Heart right ventricle (tissue), 16 donors: ENCODE measurements at regions not wholly inside any gene's neighbourhood (a gene's known extent, or its start where the extent isn't known, plus 50 kb on each side); places are given as distances from the start of the nearest gene placed in this dataset.
A peak's percentile ranks its signal among the peaks of the same experiment; 100 is the strongest.

ENCODE experiments used
- ATAC-seq, 8 donors: fragments of 200-7000 bp; cut with Tn5 transposase; one replicate each; pipeline ENCODE4 v1.9.1; 2020; ENCODE audit warnings: mild to moderate bottlenecking in 8 of 8, moderate library complexity in 8 of 8, moderate number of reproducible peaks in 1 of 8
- DNase-seq, 2 donors: peaks; one replicate each; pipeline ENCODE4 v3.0.0-alpha.2; 2020
- H3K27ac ChIP-seq, 10 donors: fragments of 200-600 bp; sonication (generic) in 2 of 10; one replicate each; pipeline versions ENCODE4 v1.5.0 to v1.8.0; 2020 to 2022; ENCODE audit warnings: mild to moderate bottlenecking in 3 of 10
- H3K27me3 ChIP-seq, 7 donors: fragments of 200-600 bp; one replicate each; pipeline ENCODE4 v1.8.0; 2021 to 2022; ENCODE audit warnings: mild to moderate bottlenecking in 2 of 7
- H3K36me3 ChIP-seq, 9 donors: fragments of 200-600 bp; sonication (generic) in 1 of 9; one replicate each; pipeline versions ENCODE4 v1.5.0 to v1.8.0; 2020 to 2022; ENCODE audit warnings: mild to moderate bottlenecking in 2 of 9
- H3K4me1 ChIP-seq, 9 donors: fragments of 200-600 bp; sonication (generic) in 1 of 9; one replicate each; pipeline versions ENCODE4 v1.5.0 to v1.8.0; 2020 to 2022; ENCODE audit warnings: mild to moderate bottlenecking in 4 of 9
- H3K4me3 ChIP-seq, 10 donors: fragments of 200-600 bp; sonication (generic) in 2 of 10; one replicate each; pipeline versions ENCODE4 v1.5.0 to v1.8.0; 2020 to 2022; ENCODE audit warnings: mild to moderate bottlenecking in 7 of 10, moderate library complexity in 2 of 10
- H3K9me3 ChIP-seq, 11 donors: fragments of 200-600 bp in 10 of 11; sonication (generic) in 2 of 11; one replicate each; pipeline versions ENCODE4 v1.5.0 to v1.8.0; 2013 to 2022; ENCODE audit warnings: mild to moderate bottlenecking in 2 of 11, control low read depth in 1 of 11, moderate library complexity in 1 of 11
- CTCF ChIP-seq, 9 donors: fragments of 200-600 bp; sonication (generic) in 2 of 9; IDR thresholded peaks; one replicate each; pipeline versions ENCODE4 v1.5.0 to v1.8.0; 2021 to 2022; ENCODE audit warnings: antibody characterized with exemption in 9 of 9, mild to moderate bottlenecking in 5 of 9, moderate library complexity in 1 of 9
- WGBS, 2 donors: extraction: QIAGEN DNeasy Blood & Tissue Kit; methylation state at CpG; one replicate each; pipeline ENCODE4 v1.1.7; 2013; ENCODE audit warnings: inconsistent platforms in 1 of 2; 5-methylcytosine and 5-hydroxymethylcytosine counted together
- intact Hi-C, 10 donors: fragments of 100-400 bp; cut with DNase I; formaldehyde crosslinking; loops; one replicate each; pipeline versions ENCODE4 v1.11.1 to v1.14.2; 2022
- donor health status: Arrhythmogenic right ventricular cardiomyopathy.
- donor health status: ischemic (EF 13 %, LVEDD 7.1; RV severe dilation, severe dysfunction).
- donor health status: healthy with polysubstance abuse.
- donor health status: DM: no; HTN: yes; CAD: no.
- donor health status: DM: no; HTN: no; CAD: no.
- donor health status: ischemic (EF 25% LVEDD 6.9; RV normal size, moderate dysfunction).
- donor health status: ischemic (EF 25% LVEDD 5.7; RV mildly dilated, moderate dysfunction).
- donor health status: healthy.
- donor health status: DM: yes; HTN: yes; CAD: no.
- donor health status: Ischemic cardiomyopathy.
- donor health status: ischemic (EF 35%, LVEDD 5.7; RV mildly dilated, moderate dysfunction).
- donor health status: nonischemic (EF 11% LVEDD 7.7; RV severe dilation, severe dysfunction).
- donor health status: DM: yes; HTN: yes; CAD: no.
- donor health status: PGD.
- donor health status: ischemic (EF 29% LVEDD 5.4; RV normal size, mild dysfunction).
- donor health status: nonischemic (EF 23%, LVEDD 6.1; RV moderate dilation, normal function).

GRCh38 chr2:118278046-118278445, 189.8 kb downstream of the INSIG2 start:
- intact Hi-C loops = no loop called here
- DNase-seq (no peak), ATAC-seq (no peak)
- no peak for TF ChIP-seq CTCF (IDR thresholded peaks at IDR 0.05)
- no peaks in the 10 kb centered on the region for H3K9me3 ChIP-seq
- H3K36me3 ChIP-seq = no peaks in the 10 kb centered on the region
- no peak overlapping the region for H3K27ac ChIP-seq
- H3K4me3 ChIP-seq = no peak overlapping the region
- H3K27me3 ChIP-seq = peaks cover 0 to 62% (median 31%) of the 10 kb centered on the region in 7 donors
- WGBS, 2 donors = 79 to 81% methylated on average over 5 of the region's 5 CpGs
- H3K4me1 ChIP-seq = no peaks in the 10 kb centered on the region

GRCh38 chr2:118274841-118275510, 186.7 kb downstream of the INSIG2 start:
- ATAC-seq = no peak
- no peaks in the 10 kb centered on the region for H3K9me3 ChIP-seq
- H3K27ac ChIP-seq = no peak overlapping the region
- intact Hi-C loops = no loop called here
- no peaks in the 10 kb centered on the region for H3K4me1 ChIP-seq
- H3K27me3 ChIP-seq = peaks cover 0 to 48% (median 21%) of the 10 kb centered on the region in 7 donors
- H3K4me3 ChIP-seq = no peak overlapping the region
- DNase-seq = no peak
- 76 to 79% methylated on average over 4 of the region's 4 CpGs for WGBS, 2 donors
- TF ChIP-seq CTCF (IDR thresholded peaks at IDR 0.05) = no peak
- H3K36me3 ChIP-seq = no peaks in the 10 kb centered on the region

GRCh38 chr2:118272391-118272790, 184.1 kb downstream of the INSIG2 start:
- Histone ChIP-seq H3K4me1 (no peaks in the 10 kb centered on the region), H3K9me3 (no peaks in the 10 kb centered on the region), H3K27me3 (peaks cover 0 to 41% (median 13%) of the 10 kb centered on the region in 7 donors), H3K27ac (no peak overlapping the region), H3K4me3 (no peak overlapping the region), H3K36me3 (no peaks in the 10 kb centered on the region)
- DNase-seq (no peak), ATAC-seq (no peak)
- intact Hi-C loops = no loop called here
- TF ChIP-seq CTCF (IDR thresholded peaks at IDR 0.05) = no peak
- 61 to 91% methylated on average over 5 of the region's 5 CpGs for WGBS, 2 donors

- Histone ChIP-seq H3K9me3 (no peaks in the 10 kb centered on the region), H3K4me3 (no peak overlapping the region), H3K4me1 (no peaks in the 10 kb centered on the region), H3K27ac (no peak overlapping the region), H3K36me3 (no peaks in the 10 kb centered on the region), H3K27me3 (peaks cover 0 to 44% (median 13%) of the 10 kb centered on the region in 7 donors)
- no peak for DNase-seq
- 67% methylated on average over 9 of the region's 9 CpGs for WGBS, 2 donors
- ATAC-seq = peak in 1 of 8 donors; percentile 25
- intact Hi-C loops = no loop called here
- no peak for TF ChIP-seq CTCF (IDR thresholded peaks at IDR 0.05)
These were observed 181.3 kb downstream of the INSIG2 start for GRCh38 chr2:118269408-118270051.
